Lower leg skin (tissue), 4 donors: ENCODE measurements at regions not wholly inside any gene's neighbourhood (a gene's known extent, or its start where the extent isn't known, plus 50 kb on each side); places are given as distances from the start of the nearest gene placed in this dataset.
"Not testable (repeated sequence)": the region's sequence is repeated elsewhere in the genome, so short reads cannot be mapped to it uniquely, and the experiment has no call there.

Source experiments
- DNase-seq, 2 donors: peaks; one replicate each; pipeline ENCODE4 v3.0.0-alpha.2; 2019; ENCODE audit warnings: low spot score in 2 of 2
- H3K4me3 ChIP-seq: fragments of 200-600 bp; sonication (generic); 2 replicates; pipeline ENCODE4 v1.5.1; 2017; ENCODE audit warnings: mild to moderate bottlenecking, low read depth; ENCODE audit not compliant: poor library complexity, severe bottlenecking
- CTCF ChIP-seq, 3 donors: fragments of 450-650 bp; IDR thresholded peaks; one replicate each; pipeline ENCODE4 v1.5.1; 2016; ENCODE audit warnings: antibody characterized with exemption in 3 of 3, mild to moderate bottlenecking in 3 of 3, moderate library complexity in 2 of 3
- POLR2A ChIP-seq, 2 donors: fragments of 450-650 bp; IDR thresholded peaks; one replicate each; pipeline ENCODE4 v1.6.1; 2016 to 2017; ENCODE audit warnings: antibody characterized with exemption in 2 of 2, mild to moderate bottlenecking in 1 of 2, moderate library complexity in 1 of 2
- WGBS, 2 donors: methylation state at CpG; one replicate each; pipeline ENCODE4 v1.1.5; 2018; 5-methylcytosine and 5-hydroxymethylcytosine counted together
- intact Hi-C: fragments of 100-400 bp; cut with DNase I; formaldehyde crosslinking; loops from one replicate; pipeline ENCODE4 v1.15.0; 2023; ENCODE audit warnings: low total_unique reads

GRCh38 chr6:150499882-150500312 lies 99.8 kb upstream of the PLEKHG1 start:
- intact Hi-C loops = no loop called here
- DNase-seq = no peak
- no peak overlapping the region for H3K4me3 ChIP-seq
- TF ChIP-seq POLR2A (IDR thresholded peaks at IDR 0.05) (no peak), CTCF (IDR thresholded peaks at IDR 0.05) (no peak)
- 50 to 67% methylated on average over 3 of the region's 3 CpGs for WGBS, 2 donors

GRCh38 chr6:150500568-150500967 lies 99.1 kb upstream of the PLEKHG1 start:
- intact Hi-C loops, DNase-seq, H3K4me3 ChIP-seq: not testable (repeated sequence)
- 73 to 77% methylated on average over 2 of the region's 2 CpGs for WGBS, 2 donors

GRCh38 chr6:150503041-150503440 lies 96.6 kb upstream of the PLEKHG1 start:
- intact Hi-C loops = no loop called here
- 84 to 95% methylated on average over 1 of the region's 1 CpG for WGBS, 2 donors
- no peak overlapping the region for H3K4me3 ChIP-seq
- no peak for TF ChIP-seq POLR2A (IDR thresholded peaks at IDR 0.05)
- TF ChIP-seq CTCF (IDR thresholded peaks at IDR 0.05) = no peak
- no peak for DNase-seq

- H3K4me3 ChIP-seq = no peak overlapping the region
- WGBS, 2 donors = 84 to 89% methylated on average over 7 of the region's 7 CpGs
- intact Hi-C loops = no loop called here
- no peak for DNase-seq
- TF ChIP-seq CTCF (IDR thresholded peaks at IDR 0.05) (no peak), POLR2A (IDR thresholded peaks at IDR 0.05) (no peak)
Measured at GRCh38 chr6:150503586-150504339, 95.9 kb upstream of the PLEKHG1 start.

- DNase-seq, intact Hi-C loops: not testable (repeated sequence)
- WGBS, 2 donors = 90 to 98% methylated on average over 19 to 30 of the region's 35 CpGs
Measured at GRCh38 chr6:150507361-150507760, 92.3 kb upstream of the PLEKHG1 start.

GRCh38 chr6:150510576-150510975 lies 89.1 kb upstream of the PLEKHG1 start:
- TF ChIP-seq POLR2A (IDR thresholded peaks at IDR 0.05) (no peak), CTCF (IDR thresholded peaks at IDR 0.05) (no peak)
- H3K4me3 ChIP-seq = no peak overlapping the region
- 72 to 78% methylated on average over 3 of the region's 3 CpGs for WGBS, 2 donors
- intact Hi-C loops = no loop called here
- no peak for DNase-seq

More at GRCh38 chr6:150507361-150507760, 92.3 kb upstream of the PLEKHG1 start:
- H3K4me3 ChIP-seq = not testable (repeated sequence)

GRCh38 chr6:150511313-150511712 lies 88.4 kb upstream of the PLEKHG1 start:
- intact Hi-C loops = no loop called here
- no peak for TF ChIP-seq POLR2A (IDR thresholded peaks at IDR 0.05)
- no peak for TF ChIP-seq CTCF (IDR thresholded peaks at IDR 0.05)
- no peak overlapping the region for H3K4me3 ChIP-seq
- WGBS, 2 donors = 86 to 90% methylated on average over 4 of the region's 4 CpGs
- DNase-seq = no peak
